HG03108 (cell line): ENCODE measurements at regions not wholly inside any gene's neighbourhood (a gene's known extent, or its start where the extent isn't known, plus 50 kb on each side); places are given as distances from the start of the nearest gene placed in this dataset.

ENCODE experiments used
- ATAC-seq: cut with Tn5 transposase; IDR thresholded peaks from one replicate; pipeline ENCODE4 v1.9.1; 2021; ENCODE audit warnings: moderate library complexity; ENCODE audit not compliant: unreplicated experiment

GRCh38 chr20:22506827-22507226 is 77.5 kb downstream of the FOXA2 start:
- no peak for ATAC-seq

- ATAC-seq, result no peak
Observed at GRCh38 chr20:22504829-22505377, 79.5 kb downstream of the FOXA2 start.

DNA sequence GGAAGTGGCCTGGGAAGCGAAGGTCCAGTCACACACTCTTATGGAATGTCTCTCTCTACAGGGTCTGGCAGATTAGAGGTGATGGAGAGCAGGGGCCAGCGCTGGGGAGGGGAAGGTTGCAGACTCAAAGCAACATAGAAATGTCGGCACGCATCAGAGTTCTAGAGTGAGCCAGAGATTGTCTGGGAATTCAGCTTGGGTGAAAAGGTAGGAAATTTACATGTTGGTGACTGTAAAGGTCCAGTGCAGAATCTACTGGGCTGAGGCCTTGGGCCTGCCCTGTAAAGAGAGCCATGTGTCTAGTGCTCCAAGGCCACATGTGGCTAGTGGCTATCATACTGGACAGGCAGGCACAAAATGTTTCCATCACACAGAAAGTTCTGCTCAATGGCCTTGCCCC is 80.8 kb downstream of the FOXA2 start:
- ATAC-seq, result no peak

GRCh38 chr20:22502731-22503191 is 81.6 kb downstream of the FOXA2 start:
- no peak for ATAC-seq

DNA sequence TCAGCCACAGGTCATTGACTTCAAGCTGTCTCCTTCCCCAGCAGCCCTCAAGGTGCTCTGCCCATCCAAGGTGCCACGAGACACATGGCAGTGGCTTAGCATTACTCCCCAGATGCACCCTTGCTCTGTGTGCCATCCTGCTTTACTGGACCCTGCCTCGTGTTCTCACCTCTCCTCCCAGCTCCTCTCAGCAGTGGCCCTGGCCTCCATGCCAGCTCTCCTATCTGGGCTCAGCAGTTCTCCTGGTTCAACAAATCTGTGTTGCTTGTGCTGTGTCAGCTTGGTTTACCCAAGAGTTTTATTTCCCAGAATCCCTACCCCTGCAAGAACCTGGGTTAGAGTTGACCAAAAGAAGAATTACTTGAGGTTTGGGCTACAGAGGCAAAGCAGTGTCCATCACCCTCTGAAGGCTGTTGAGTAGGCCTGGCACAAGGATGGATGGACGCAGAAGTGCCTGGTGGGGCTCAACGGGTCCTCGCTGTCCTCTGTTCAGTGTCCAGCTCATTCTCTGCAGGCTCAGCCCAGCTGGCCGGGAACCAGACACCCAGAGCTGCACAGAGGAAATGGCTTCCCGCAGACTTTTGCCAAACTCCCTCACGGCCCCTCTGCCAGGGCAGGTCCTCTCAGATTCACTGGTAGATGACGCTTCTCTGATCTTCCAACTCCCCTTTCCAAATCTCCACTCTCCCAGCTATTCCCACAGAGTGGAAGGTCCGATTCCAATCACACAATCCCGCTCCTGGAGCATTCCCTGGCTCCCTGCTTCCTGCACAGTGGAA is 82.6 kb downstream of the FOXA2 start:
- no peak for ATAC-seq

DNA sequence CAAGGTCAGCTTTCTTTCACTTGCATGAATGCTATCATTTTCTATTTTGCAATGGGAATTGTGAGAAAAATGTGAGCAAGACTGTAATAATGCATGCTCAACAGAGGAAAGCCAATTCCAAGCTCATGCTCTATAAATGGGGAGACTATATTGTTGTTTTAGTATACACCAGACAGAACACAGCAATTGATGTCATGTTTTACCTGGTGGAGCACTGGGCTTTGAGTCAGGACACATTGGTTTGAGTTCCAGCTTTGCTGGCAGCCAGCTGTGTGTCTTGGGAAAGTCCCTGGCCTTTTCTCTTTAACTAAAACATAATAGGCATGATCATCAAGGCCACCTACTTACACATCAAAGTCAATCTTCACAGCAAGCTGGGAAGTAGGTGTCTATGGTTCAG is 83.3 kb downstream of the FOXA2 start:
- no peak for ATAC-seq

GRCh38 chr20:22499515-22500166 is 84.7 kb downstream of the FOXA2 start:
- no peak for ATAC-seq

DNA sequence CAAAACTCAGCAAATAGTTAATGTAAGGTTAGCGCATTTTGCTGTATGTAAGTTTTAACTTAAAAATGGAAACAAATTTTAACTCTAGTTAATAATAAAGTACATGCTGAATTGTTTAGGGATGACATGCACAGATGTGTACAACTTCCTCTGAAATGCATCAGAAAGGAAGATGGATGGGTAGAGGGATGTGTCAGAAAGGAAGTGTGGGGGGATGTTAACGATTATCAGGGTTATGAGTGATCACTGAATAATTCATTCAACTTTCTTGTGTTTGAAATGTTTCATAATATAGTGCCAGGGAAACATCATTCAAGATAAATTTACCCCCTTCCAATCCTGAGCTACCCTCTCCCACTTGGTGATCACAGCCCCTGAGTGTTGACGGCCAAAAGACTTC is 87.6 kb downstream of the FOXA2 start:
- ATAC-seq, result no peak

DNA sequence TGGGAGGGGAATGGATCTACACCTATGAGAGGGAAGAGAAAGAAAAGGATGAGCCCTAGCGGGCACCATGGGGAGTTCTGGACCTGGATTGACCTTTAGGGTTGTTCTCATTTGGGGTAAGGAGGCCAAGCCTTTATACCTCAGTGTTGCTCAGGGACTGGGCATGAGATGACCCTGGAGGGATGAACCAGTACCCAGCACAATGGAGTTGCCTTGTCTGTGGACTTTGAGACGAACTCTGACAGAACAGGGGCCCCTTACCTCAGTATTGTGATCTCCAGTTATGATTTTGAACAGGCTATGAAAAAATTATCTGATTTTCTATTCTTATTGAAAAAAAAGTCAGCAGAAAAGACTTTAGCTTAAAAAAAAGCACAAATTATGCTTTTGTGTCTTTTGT is 88.6 kb downstream of the FOXA2 start:
- no peak for ATAC-seq

GRCh38 chr20:22495172-22495571 is 89.2 kb downstream of the FOXA2 start:
- no peak for ATAC-seq

- ATAC-seq, result no peak
Observed at GRCh38 chr20:22492497-22492896, 91.9 kb downstream of the FOXA2 start.

DNA sequence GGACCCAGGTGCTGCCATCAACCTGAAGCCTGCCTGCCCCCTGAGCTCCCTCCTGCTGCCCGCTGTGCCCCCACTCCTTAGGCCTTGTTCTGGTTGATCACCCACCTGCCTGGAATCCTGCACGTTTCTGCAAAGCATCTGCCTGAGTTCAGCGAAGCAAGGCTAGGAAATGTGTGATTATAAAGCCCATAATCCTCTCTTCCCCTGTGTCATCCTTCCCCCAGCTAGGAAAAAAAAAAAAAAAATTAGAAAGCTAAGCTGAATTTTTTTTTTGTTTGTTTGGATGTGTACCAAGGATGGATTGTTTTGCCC is 93.2 kb downstream of the FOXA2 start:
- no peak for ATAC-seq

GRCh38 chr20:22490287-22491193 is 93.8 kb downstream of the FOXA2 start:
- ATAC-seq, result no peak

DNA sequence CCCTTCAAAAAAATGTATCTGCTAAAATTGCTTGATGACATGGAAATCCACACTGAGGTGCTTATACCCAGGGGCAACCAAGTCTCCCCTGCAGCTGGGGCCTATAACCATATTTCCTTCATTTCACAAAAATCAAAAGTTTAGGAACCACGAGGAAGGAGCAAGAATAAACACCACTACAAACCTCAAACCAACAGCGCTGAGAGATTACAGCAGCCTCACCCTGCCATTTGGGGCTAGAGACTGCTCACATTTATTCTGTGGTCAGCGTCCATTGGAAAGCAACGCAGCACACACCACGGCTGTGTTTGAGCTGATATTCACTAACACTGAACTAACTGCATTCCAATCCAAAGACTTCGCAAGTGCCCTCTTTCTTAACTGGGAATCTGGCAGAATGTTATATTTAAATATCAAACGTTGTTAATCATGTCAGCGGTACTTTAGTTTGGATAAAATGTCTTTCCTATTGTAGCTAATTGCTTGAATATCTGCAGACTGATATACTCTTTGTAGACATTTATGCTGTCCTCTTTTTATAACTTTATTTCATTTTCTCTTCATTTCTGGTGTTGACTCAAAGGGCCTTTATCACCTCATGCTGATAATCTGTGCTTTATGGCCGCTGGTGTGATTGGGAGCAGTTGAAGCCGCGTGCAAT is 94.6 kb downstream of the FOXA2 start:
- ATAC-seq, result no peak

DNA sequence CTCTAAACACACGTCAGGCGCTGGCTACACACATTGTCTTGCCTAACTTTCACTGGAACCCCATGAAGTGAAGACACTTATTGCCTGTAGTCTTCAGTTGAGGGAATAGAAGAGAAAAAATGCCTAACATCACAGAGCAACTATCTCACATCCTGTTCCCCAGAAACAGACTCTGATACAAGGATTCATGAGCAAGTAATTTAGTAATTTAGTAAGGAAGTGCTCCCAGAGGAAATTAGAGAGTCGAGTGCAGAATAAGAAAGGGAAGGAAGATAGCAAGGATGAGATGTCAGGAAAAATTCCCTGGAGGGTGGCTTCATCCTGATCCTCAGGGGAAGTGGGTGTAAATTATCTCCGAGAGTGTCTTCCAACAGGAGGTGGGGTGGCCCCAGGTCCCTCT is 104.0 kb downstream of the FOXA2 start:
- no peak for ATAC-seq

DNA sequence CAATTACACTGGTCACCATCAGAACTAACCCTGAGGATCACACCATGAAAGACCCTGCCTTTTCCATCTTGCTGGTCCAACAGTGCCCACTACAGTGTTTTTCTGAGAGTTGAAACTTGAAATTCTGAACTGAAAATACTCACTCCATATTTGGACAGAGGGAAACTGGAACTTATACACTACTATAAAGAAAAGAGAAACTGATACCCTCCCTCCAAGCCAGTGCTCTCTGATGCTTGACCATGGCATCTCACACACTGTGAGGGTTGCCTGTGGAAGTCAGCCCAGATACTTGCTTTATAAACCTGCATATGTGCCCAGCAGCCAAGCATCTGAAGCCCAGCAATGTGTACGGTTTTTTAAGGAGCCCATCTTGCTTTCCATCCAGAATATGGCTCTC is 108.7 kb downstream of the FOXA2 start:
- no peak for ATAC-seq

DNA sequence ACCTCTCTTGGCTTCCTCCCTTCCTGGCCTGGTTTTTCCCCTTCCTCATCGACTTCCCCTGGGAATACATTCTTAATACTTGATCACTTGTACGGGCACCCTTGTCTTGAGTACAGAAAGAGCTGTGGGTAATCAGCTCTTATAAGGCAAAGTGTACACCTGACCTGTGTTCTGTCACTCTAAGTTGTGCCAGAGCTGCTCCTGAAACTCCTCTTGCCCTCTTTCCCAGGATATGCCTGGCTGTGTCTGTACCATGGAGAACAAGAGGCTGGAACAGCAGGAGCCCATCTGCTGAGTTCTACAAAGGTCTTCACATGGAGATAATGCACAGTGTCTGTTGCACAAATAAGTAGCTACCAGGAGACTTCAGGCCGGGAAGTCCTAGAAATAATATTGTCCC is 110.1 kb downstream of the FOXA2 start:
- ATAC-seq, result no peak

GRCh38 chr20:22473293-22473692 is 111.1 kb downstream of the FOXA2 start:
- ATAC-seq, result no peak

GRCh38 chr20:22472447-22473100 is 111.8 kb downstream of the FOXA2 start:
- no peak for ATAC-seq

GRCh38 chr20:22471156-22471836 is 113.1 kb downstream of the FOXA2 start:
- no peak for ATAC-seq
